ENCODE measurements at regions not wholly inside any gene's neighbourhood (a gene's known extent, or its start where the extent isn't known, plus 50 kb on each side); places are given as distances from the start of the nearest gene placed in this dataset.

- H3K9ac ChIP-seq (replicated peaks; ENCODE audit: extremely low read depth, insufficient read depth, low read length), result no peak overlapping the region
- H2AFZ ChIP-seq (ENCODE audit: low read depth, low read length), result no peak overlapping the region
- intact Hi-C loops (cut with micrococcal nuclease) (no loop called here), dilution Hi-C loops (cut with MboI; ENCODE audit: extremely low pct_ligation_motif_present, low sequenced_read_pairs) (no loop called here)
- H3K36me3 ChIP-seq (ENCODE audit: control insufficient read depth in 2 of 2, extremely low read depth in 1 of 2, insufficient read depth in 2 of 2, low read length in 2 of 2), result no peaks in the 10 kb centered on the region
- H3K9me1 ChIP-seq (replicated peaks; ENCODE audit: control insufficient read depth, extremely low read depth, insufficient read depth, low read length), result no peaks in the 10 kb centered on the region
- H3K4me2 ChIP-seq (ENCODE audit: insufficient read depth, low read length), result no peak overlapping the region
- no peaks in the 10 kb centered on the region for H3K9me3 ChIP-seq (replicated peaks; ENCODE audit: control insufficient read depth, insufficient read depth, low read length)
- no peaks in the 10 kb centered on the region for H3K79me2 ChIP-seq (ENCODE audit: control insufficient read depth, insufficient read depth, low read length)
- DNase-seq (ENCODE audit: low read depth, low spot score), result no peak
- H3K4me3 ChIP-seq (replicated peaks in 1 of 3; ENCODE audit: insufficient read depth in 1 of 3, low read depth in 1 of 3, low read length in 3 of 3), result no peak overlapping the region
- FAIRE-seq, result no peak
- H3K4me1 ChIP-seq (ENCODE audit: control insufficient read depth, extremely low read depth, insufficient read depth, low read length), result no peaks in the 10 kb centered on the region
- BruUV-seq (replicated peaks), result no TSS peak
- TF ChIP-seq JUN (IDR thresholded peaks at IDR 0.05; ENCODE audit: borderline replicate concordance, insufficient read depth, insufficient read length, low read depth) (no peak), MAX (IDR thresholded peaks at IDR 0.05; ENCODE audit: insufficient read depth, insufficient read length) (no peak)
- POLR2A ChIA-PET, result no interaction called here
- no peak overlapping the region for H3K27ac ChIP-seq (ENCODE audit: insufficient read depth, low read depth, low read length)
- CTCF ChIA-PET, result no interaction called here
- no peaks in the 10 kb centered on the region for H4K20me1 ChIP-seq (replicated peaks; ENCODE audit: control insufficient read depth, extremely low read depth, insufficient read depth, low read length)
- H3K27me3 ChIP-seq (ENCODE audit: control insufficient read depth in 2 of 2, insufficient read depth in 2 of 2, low read length in 2 of 2), result no peaks in the 10 kb centered on the region
These were observed 166.5 kb upstream of the SALL1 start for GRCh38 chr16:51317575-51317974.

- H3K36me3 ChIP-seq (ENCODE audit: control insufficient read depth in 2 of 2, extremely low read depth in 1 of 2, insufficient read depth in 2 of 2, low read length in 2 of 2), result no peaks in the 10 kb centered on the region
- no peaks in the 10 kb centered on the region for H3K4me1 ChIP-seq (ENCODE audit: control insufficient read depth, extremely low read depth, insufficient read depth, low read length)
- dilution Hi-C loops (cut with MboI; ENCODE audit: extremely low pct_ligation_motif_present, low sequenced_read_pairs), result no loop called here
- H3K9me1 ChIP-seq (replicated peaks; ENCODE audit: control insufficient read depth, extremely low read depth, insufficient read depth, low read length), result no peaks in the 10 kb centered on the region
- BruUV-seq (replicated peaks), result no TSS peak
- H3K4me2 ChIP-seq (ENCODE audit: insufficient read depth, low read length), result no peak overlapping the region
- peaks cover 1% of the 10 kb centered on the region for H3K9me3 ChIP-seq (replicated peaks; ENCODE audit: control insufficient read depth, insufficient read depth, low read length)
- H3K9ac ChIP-seq (replicated peaks; ENCODE audit: extremely low read depth, insufficient read depth, low read length), result no peak overlapping the region
- H4K20me1 ChIP-seq (replicated peaks; ENCODE audit: control insufficient read depth, extremely low read depth, insufficient read depth, low read length), result no peaks in the 10 kb centered on the region
- H3K79me2 ChIP-seq (ENCODE audit: control insufficient read depth, insufficient read depth, low read length), result no peaks in the 10 kb centered on the region
- ChIA-PET POLR2A (no interaction called here), CTCF (no interaction called here)
- H3K27me3 ChIP-seq (ENCODE audit: control insufficient read depth in 2 of 2, insufficient read depth in 2 of 2, low read length in 2 of 2), result no peaks in the 10 kb centered on the region
- no peak overlapping the region for H2AFZ ChIP-seq (ENCODE audit: low read depth, low read length)
- FAIRE-seq (no peak), DNase-seq (ENCODE audit: low read depth, low spot score) (no peak)
- intact Hi-C loops (cut with micrococcal nuclease), result no loop called here
- no peak overlapping the region for H3K4me3 ChIP-seq (replicated peaks in 1 of 3; ENCODE audit: insufficient read depth in 1 of 3, low read depth in 1 of 3, low read length in 3 of 3)
- no peak for TF ChIP-seq MAX (IDR thresholded peaks at IDR 0.05; ENCODE audit: insufficient read depth, insufficient read length)
- no peak for TF ChIP-seq GATA2 (IDR thresholded peaks at IDR 0.05; ENCODE audit: insufficient read depth, insufficient read length, low read depth, low read length)
- no peak for TF ChIP-seq CTCF (IDR thresholded peaks at IDR 0.05; ENCODE audit: extremely low read depth in 1 of 2, insufficient read depth in 1 of 2, low read depth in 1 of 2, low read length in 2 of 2)
- TF ChIP-seq FOS (IDR thresholded peaks at IDR 0.05; ENCODE audit: borderline replicate concordance, insufficient read depth, low read length), result no peak
- no peak for TF ChIP-seq EZH2 (IDR thresholded peaks at IDR 0.05; ENCODE audit: borderline replicate concordance, low read depth, low read length, severe bottlenecking)
- TF ChIP-seq POLR2AphosphoS5 (IDR thresholded peaks at IDR 0.05; ENCODE audit: insufficient read depth, low read depth, low read length), result no peak
- TF ChIP-seq MYC (IDR thresholded peaks at IDR 0.05; ENCODE audit: low read depth, low read length), result no peak
- no peak for TF ChIP-seq JUN (IDR thresholded peaks at IDR 0.05; ENCODE audit: borderline replicate concordance, insufficient read depth, insufficient read length, low read depth)
- no peak for TF ChIP-seq POLR2A (IDR thresholded peaks at IDR 0.05; ENCODE audit: low read depth, low read length)
- H3K27ac ChIP-seq (ENCODE audit: insufficient read depth, low read depth, low read length), result no peak overlapping the region
These were observed 162.1 kb upstream of the SALL1 start for GRCh38 chr16:51313198-51313597.

Measured in endothelial cell of umbilical vein (primary cell).